ENCODE measurements at regions not wholly inside any gene's neighbourhood (a gene's known extent, or its start where the extent isn't known, plus 50 kb on each side); places are given as distances from the start of the nearest gene placed in this dataset.

DNA sequence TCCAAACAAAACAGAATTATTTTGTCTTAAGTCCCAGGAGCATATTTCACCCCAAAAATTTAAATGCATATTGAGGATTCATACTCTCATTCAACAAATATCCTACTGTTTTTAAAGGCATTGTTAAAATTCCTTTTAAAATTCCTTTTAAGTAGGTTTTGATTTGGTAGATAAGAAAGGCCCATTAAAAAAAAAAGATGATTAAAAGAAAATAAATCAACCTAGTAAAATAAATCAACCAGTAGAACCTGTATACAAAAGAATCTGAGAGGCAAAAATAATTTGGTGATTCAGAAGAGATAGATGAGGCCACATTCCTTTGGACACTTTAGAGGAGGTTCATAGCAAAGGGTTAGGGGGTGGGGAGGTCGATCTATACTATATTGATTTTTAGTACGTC, 585.3 kb upstream of the TLE4 start:
- no peaks in the 10 kb centered on the region for H4K20me1 ChIP-seq (replicated peaks in 1 of 2; ENCODE audit: control insufficient read depth in 1 of 2, insufficient read depth in 2 of 2, low read length in 2 of 2)
- H3K27me3 ChIP-seq (replicated peaks in 1 of 4; ENCODE audit: control insufficient read depth in 3 of 4, extremely low read depth in 1 of 4, insufficient read depth in 3 of 4, low read length in 3 of 4), result no peaks in the 10 kb centered on the region
- no peak overlapping the region for H3K23ac ChIP-seq (ENCODE audit: insufficient read length)
- H4K91ac ChIP-seq (replicated peaks; ENCODE audit: insufficient read length, low read length), result no peak overlapping the region
- no peak overlapping the region for H2BK20ac ChIP-seq (ENCODE audit: low read length)
- no peaks in the 10 kb centered on the region for H3K79me2 ChIP-seq (ENCODE audit: control insufficient read depth in 1 of 2, insufficient read depth in 2 of 2, low read length in 2 of 2)
- H2BK15ac ChIP-seq (ENCODE audit: low read length), result no peak overlapping the region
- H2BK5ac ChIP-seq (ENCODE audit: low read depth, low read length), result no peak overlapping the region
- no peak overlapping the region for H2AK5ac ChIP-seq (ENCODE audit: low read depth, low read length)
- DNase-seq (ENCODE audit: low read depth in 1 of 2, low spot score in 2 of 2) (no peak), FAIRE-seq (no peak)
- H3K23me2 ChIP-seq (ENCODE audit: low read depth, low read length), result no peaks in the 10 kb centered on the region
- H3K27ac ChIP-seq (ENCODE audit: low read depth, low read length), result no peak overlapping the region
- H2BK12ac ChIP-seq (ENCODE audit: low read depth, low read length), result no peak overlapping the region
- peaks cover 0 to 7% (median 5%) of the 10 kb centered on the region in 4 experiments; a peak in 3 of 7 replicates for H3K4me1 ChIP-seq (replicated peaks in 1 of 4; ENCODE audit: control insufficient read depth in 3 of 4, insufficient read depth in 4 of 4, low read length in 3 of 4)
- ChIA-PET POLR2A (ENCODE audit: partially characterized antibody) (no interaction called here), CTCF (ENCODE audit: partially characterized antibody) (no interaction called here)
- H3K18ac ChIP-seq (ENCODE audit: extremely low read depth, low read length), result no peak overlapping the region
- no peak overlapping the region for H2AFZ ChIP-seq (ENCODE audit: low read length)
- H3K4me3 ChIP-seq (ENCODE audit: extremely low read depth in 1 of 4, insufficient read depth in 2 of 4, low read depth in 3 of 4, low read length in 4 of 4), result no peak overlapping the region
- no peak overlapping the region for H3K9ac ChIP-seq (replicated peaks in 1 of 4; ENCODE audit: extremely low read depth in 1 of 4, low read depth in 3 of 4, low read length in 3 of 4)
- 93% methylated on average over 2 of the region's 2 CpGs; no CpG with 5 or more reads in 1 of the 2 experiments for WGBS, 2 experiments (ENCODE audit: extremely low coverage in 1 of 2, insufficient coverage in 1 of 2, insufficient read length in 1 of 2, insufficient replicate concordance in 2 of 2, low coverage in 1 of 2, low lambda C conversion rate in 2 of 2, missing lambda C conversion rate in 1 of 2)
- no peaks in the 10 kb centered on the region for H3K79me1 ChIP-seq (ENCODE audit: low read depth, low read length)
- H3K14ac ChIP-seq (ENCODE audit: insufficient read length), result no peak overlapping the region
- H3K56ac ChIP-seq (replicated peaks; ENCODE audit: insufficient read length, low read depth, low read length), result no peak overlapping the region
- no peaks in the 10 kb centered on the region for H3K9me3 ChIP-seq (ENCODE audit: insufficient read depth in 2 of 2, low read depth in 1 of 2, low read length in 1 of 2)
- H3K4ac ChIP-seq (replicated peaks; ENCODE audit: insufficient read length, low read depth, low read length), result no peak overlapping the region
- H3K36me3 ChIP-seq (ENCODE audit: control insufficient read depth in 2 of 4, insufficient read depth in 4 of 4, low read length in 3 of 4), result no peaks in the 10 kb centered on the region
- H2BK120ac ChIP-seq (replicated peaks; ENCODE audit: low read depth, low read length), result no peak overlapping the region
- no peak overlapping the region for H3K4me2 ChIP-seq (ENCODE audit: insufficient read depth in 1 of 2, low read depth in 2 of 2, low read length in 2 of 2)
- H4K8ac ChIP-seq (ENCODE audit: extremely low read depth, insufficient read depth, low read length), result no peak overlapping the region
- no peak overlapping the region for H4K5ac ChIP-seq (ENCODE audit: insufficient read length, low read depth, low read length)
- TF ChIP-seq EGR1 (IDR thresholded peaks at IDR 0.05; ENCODE audit: borderline replicate concordance, low read depth, low read length), result no peak
- TF ChIP-seq SAP30 (IDR thresholded peaks at IDR 0.05; ENCODE audit: insufficient read depth, insufficient replicate concordance, low read length), result no peak
- no peak for TF ChIP-seq CTBP2 (IDR thresholded peaks at IDR 0.05; ENCODE audit: borderline replicate concordance, insufficient read depth, insufficient read length, low read length)
- no peak for TF ChIP-seq POLR2A (IDR thresholded peaks at IDR 0.05; ENCODE audit: control extremely low read depth in 1 of 2, low read depth in 2 of 2, low read length in 2 of 2)
- TF ChIP-seq, protein P1, sequence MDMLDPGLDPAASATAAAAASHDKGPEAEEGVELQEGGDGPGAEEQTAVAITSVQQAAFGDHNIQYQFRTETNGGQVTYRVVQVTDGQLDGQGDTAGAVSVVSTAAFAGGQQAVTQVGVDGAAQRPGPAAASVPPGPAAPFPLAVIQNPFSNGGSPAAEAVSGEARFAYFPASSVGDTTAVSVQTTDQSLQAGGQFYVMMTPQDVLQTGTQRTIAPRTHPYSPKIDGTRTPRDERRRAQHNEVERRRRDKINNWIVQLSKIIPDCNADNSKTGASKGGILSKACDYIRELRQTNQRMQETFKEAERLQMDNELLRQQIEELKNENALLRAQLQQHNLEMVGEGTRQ (IDR thresholded peaks at IDR 0.05; ENCODE audit: low read length), result no peak
- TF ChIP-seq RFX5 (IDR thresholded peaks at IDR 0.05; ENCODE audit: borderline replicate concordance, low read depth, low read length), result no peak
- TF ChIP-seq SP2 (IDR thresholded peaks at IDR 0.05; ENCODE audit: low read length), result no peak
- no peak for TF ChIP-seq SRF (IDR thresholded peaks at IDR 0.05; ENCODE audit: low read depth, low read length)
- no peak for TF ChIP-seq KDM5A (IDR thresholded peaks at IDR 0.05; ENCODE audit: low read length)
